ENCODE measurements at regions not wholly inside any gene's neighbourhood (a gene's known extent, or its start where the extent isn't known, plus 50 kb on each side); places are given as distances from the start of the nearest gene placed in this dataset.

DNA sequence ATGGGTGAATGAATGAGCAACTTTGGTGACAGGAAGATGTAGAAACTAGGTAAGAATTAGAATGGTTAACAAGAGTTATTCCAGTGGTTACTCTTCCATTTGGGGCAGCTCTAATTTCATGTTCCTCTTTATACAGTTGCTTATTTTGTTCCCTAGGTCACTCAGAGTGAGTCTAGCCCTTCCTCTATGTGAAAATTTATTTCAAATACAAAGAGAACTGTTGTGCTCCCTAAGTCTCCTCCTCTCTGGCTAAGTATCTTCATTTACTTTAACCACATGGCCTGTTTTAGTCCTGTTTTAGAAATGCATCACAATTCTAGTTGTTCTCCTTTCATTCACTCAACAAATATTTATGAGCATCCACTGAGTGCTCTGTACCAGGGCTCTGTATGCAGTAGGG lies 51.1 kb upstream of the HIF1A start:
- H3K4me1 Mint-ChIP-seq (ENCODE audit: low read depth) = peaks cover 15% of the 10 kb centered on the region
- no peak for DNase-seq
- ATAC-seq = no peak
- no peaks in the 10 kb centered on the region for H3K9me3 Mint-ChIP-seq (ENCODE audit: insufficient read depth)
- CTCF ChIA-PET = interaction anchor here (1.0 kb wide), 1 partner anchor 76 kb away, joined by 3 read pairs; no protein-coding TSS in a partner anchor
- H3K27me3 Mint-ChIP-seq (ENCODE audit: low read depth) = no peaks in the 10 kb centered on the region
- H3K4me3 Mint-ChIP-seq = no peak overlapping the region
- POLR2A ChIA-PET = no interaction called here
- no peaks in the 10 kb centered on the region for H3K36me3 Mint-ChIP-seq (ENCODE audit: low read depth)
- H3K27ac Mint-ChIP-seq = no peak overlapping the region

GRCh38 chr14:61644834-61645233 lies 50.5 kb upstream of the HIF1A start:
- CTCF ChIA-PET = no interaction called here
- Mint-ChIP-seq H3K36me3 (ENCODE audit: low read depth) (no peaks in the 10 kb centered on the region), H3K4me3 (no peak overlapping the region), H3K27me3 (ENCODE audit: low read depth) (no peaks in the 10 kb centered on the region), H3K4me1 (ENCODE audit: low read depth) (peaks cover 20% of the 10 kb centered on the region), H3K27ac (no peak overlapping the region), H3K9me3 (ENCODE audit: insufficient read depth) (no peaks in the 10 kb centered on the region)
- POLR2A ChIA-PET = no interaction called here
- ATAC-seq = no peak
- no peak for DNase-seq

DNA sequence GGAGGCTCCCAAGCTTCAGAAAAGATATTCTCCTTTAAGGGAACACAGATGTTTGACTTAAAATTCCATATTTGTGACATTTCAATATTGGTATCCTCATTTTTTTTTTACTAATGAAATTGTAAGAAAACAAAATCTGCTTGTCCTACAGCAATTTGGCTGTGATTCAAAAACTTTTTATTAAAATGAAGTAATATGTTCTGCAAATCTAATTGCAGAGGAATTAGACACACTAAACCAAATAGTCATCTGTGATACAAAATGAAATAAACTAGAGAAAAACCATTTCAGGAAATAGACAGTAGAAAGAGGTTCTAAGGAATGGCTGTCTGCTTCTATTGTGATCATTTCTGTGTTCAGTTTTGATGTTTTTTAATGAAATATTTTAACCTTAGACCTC lies 50.1 kb upstream of the HIF1A start:
- Mint-ChIP-seq H3K4me3 (no peak overlapping the region), H3K27ac (no peak overlapping the region), H3K36me3 (ENCODE audit: low read depth) (no peaks in the 10 kb centered on the region), H3K9me3 (ENCODE audit: insufficient read depth) (no peaks in the 10 kb centered on the region), H3K4me1 (ENCODE audit: low read depth) (peaks cover 20% of the 10 kb centered on the region), H3K27me3 (ENCODE audit: low read depth) (no peaks in the 10 kb centered on the region)
- POLR2A ChIA-PET = no interaction called here
- CTCF ChIA-PET = no interaction called here
- DNase-seq (no peak), ATAC-seq (no peak)
